GM12801 (cell line): ENCODE measurements at regions not wholly inside any gene's neighbourhood (a gene's known extent, or its start where the extent isn't known, plus 50 kb on each side); places are given as distances from the start of the nearest gene placed in this dataset.

Source experiments
- CTCF ChIP-seq: IDR thresholded peaks from one replicate; pipeline ENCODE4 v1.5.1; 2011; ENCODE audit warnings: control low read depth; ENCODE audit not compliant: insufficient read length; ENCODE audit errors: extremely low read depth

DNA sequence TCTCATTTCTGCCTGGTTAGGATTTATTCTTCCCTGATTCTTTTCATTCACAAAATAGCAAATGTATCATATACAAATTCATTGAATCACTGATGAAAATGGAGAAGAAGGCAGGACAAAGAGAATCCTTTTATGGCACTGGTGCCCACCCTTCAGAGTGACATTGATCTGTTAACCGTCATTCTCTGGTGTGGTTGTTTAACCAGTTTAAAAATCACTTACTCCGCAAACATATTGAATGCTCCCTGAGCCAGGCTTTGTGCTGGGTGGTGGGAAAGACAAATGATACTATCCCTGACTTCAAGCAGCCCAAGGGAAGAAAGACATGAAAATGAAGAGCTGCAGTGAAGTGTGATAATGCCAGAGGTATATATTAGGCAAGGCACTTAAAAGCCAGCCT, 187.5 kb upstream of the SLC38A2 start:
- no peak for TF ChIP-seq CTCF

- no peak for TF ChIP-seq CTCF
These were observed 186.7 kb upstream of the SLC38A2 start for GRCh38 chr12:46559311-46559710.

DNA sequence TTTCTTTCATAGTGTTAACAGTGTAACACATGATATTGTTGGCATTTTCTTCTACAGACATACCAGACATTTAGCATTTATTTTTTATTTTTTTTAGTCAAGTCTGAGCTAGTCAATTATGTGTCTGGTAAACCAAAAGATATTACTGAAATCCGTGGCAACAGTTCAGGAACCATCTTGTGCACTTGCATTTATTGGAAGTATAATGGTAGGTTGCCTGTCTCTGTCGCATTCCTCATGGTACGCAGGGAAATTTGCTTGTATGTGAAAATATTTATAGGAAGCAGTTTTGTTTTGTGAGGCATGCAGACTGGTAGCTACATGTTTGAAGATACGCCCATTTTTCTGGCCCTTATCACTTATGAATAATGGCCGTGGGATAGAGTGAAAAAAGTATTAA, 186.1 kb upstream of the SLC38A2 start:
- TF ChIP-seq CTCF: no peak

DNA sequence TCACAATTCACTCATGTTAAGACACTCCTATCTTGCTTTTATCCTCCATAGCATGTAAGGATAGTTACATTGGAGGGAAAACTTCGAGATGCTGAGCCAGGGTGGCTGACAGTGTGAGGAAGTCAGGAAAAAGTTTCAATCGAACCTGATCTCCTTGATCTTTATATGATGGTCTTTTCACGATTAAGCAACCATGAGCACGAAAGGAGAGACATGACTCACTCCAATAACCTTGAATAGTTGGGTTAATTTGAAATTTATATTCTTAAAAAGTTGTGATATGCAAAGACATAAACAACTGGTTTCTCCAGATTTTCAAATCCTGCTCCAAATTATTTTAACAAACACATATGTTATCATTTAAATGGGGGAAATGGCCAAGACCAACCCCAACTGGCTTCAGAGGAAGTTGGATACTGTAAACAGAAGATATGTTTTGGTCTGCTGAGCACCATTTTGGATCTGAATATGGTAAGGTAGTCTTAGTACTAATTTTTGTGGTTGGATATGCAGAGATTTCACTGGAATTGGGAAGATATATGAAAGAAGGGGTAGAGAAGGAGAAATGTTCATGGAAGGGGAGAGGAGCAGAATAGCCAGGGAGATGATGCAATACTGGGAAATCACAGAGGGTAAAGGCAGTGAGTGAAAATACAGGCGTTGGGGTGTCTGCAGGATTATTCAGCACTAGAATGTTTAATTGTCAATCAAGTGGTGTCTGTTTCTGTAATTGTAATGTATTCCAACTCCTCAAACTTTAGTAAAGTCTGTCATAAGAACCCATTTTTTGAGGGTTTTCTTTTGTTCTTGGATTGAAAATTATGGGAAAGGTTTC, 185.2 kb upstream of the SLC38A2 start:
- TF ChIP-seq CTCF: no peak

DNA sequence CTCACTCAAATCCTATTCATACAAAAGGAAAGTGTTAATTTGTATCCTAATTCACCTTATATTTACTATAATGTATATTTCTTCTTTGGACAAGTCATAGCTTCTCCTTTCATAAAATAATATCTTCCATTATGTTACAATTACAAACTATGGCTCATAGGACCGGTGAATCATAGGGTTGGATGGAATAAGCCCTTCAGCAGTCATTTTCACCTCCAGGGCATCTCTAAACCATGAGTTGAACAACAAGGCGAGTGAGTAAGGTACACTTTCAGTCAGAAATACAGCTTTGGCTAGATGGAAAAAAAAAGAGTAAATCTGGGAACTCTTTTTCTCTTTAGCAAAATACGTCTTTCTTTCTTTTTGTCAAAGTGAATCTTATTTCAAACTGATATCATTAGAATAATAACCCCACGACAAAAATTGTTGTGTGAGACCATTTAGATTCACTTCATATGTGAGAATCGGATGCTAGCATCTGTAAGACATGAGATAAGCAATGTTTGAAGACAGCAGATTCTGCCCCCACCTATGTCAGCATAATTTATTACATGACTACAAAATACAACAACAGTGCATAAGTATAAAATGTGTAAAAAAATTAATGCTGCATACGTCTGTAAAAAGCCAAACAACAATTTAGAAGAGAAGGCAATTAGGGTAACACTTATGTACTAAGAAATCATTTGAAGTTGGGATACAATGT, 184.4 kb upstream of the SLC38A2 start:
- TF ChIP-seq CTCF: no peak

DNA sequence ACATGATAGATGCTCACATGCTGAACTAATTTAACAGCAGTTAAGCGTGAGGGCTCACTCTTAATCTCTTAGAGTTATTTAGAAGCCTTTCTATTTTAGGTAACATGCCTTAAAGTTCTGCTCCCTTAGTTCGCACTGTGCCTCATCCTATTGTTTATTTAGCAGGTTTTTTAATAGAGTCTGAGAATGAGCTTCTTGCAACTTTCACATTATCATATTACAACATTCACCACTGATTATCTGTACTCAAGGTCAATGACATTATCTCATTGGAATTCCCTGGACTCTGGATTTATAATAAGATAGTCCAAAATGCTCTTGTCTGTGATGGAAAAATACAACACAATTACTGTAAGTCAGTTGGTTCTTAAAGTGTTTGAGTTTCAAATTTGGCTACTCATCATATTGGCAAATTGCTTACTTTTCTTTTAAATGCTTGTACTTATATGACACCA, 183.6 kb upstream of the SLC38A2 start:
- no peak for TF ChIP-seq CTCF

- no peak for TF ChIP-seq CTCF
These were observed 182.9 kb upstream of the SLC38A2 start for GRCh38 chr12:46555406-46555852.
